Non-pigmented ciliary epithelial cell (primary cell): ENCODE measurements at regions not wholly inside any gene's neighbourhood (a gene's known extent, or its start where the extent isn't known, plus 50 kb on each side); places are given as distances from the start of the nearest gene placed in this dataset.
"Not testable (repeated sequence)": the region's sequence is repeated elsewhere in the genome, so short reads cannot be mapped to it uniquely, and the experiment has no call there.

ENCODE experiments used
- DNase-seq: peaks from one replicate; pipeline ENCODE4 v3.0.0-alpha.2; 2010; ENCODE audit warnings: low read depth

DNA sequence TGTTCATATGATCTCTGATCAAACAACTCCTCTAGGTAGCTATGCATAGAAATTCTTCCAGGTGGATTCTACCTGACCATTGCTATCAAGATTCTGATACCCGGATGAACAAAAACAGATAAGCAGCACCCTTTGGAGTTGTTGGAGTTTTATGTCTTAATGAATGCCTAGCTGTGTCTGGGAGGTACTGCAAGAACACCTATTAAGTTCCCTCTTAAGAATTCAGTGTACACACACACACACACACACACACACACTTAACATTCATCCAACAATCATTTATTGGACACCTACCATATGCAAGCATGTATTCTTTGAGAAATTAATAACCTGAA lies 58.1 kb upstream of the FNDC3B start:
- DNase-seq: no peak

DNA sequence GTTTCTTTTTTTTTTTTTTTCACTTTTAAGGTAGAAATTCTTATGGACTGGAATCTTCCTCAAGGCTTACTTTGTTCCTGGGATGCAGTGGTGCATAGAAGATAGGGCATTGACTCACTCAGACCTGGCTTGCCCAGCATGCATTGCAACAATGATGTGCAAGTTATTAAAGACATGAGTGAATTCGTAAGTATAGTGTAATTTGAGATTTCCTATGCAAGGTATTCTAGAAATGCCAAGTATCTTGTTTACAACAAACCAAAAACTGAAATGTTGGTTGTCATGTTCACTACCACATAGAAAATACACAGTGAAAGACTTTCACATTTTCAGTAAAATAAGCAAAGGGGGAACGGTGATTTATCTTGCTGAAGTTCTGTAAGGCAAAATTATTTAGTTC lies 56.5 kb upstream of the FNDC3B start:
- no peak for DNase-seq

DNA sequence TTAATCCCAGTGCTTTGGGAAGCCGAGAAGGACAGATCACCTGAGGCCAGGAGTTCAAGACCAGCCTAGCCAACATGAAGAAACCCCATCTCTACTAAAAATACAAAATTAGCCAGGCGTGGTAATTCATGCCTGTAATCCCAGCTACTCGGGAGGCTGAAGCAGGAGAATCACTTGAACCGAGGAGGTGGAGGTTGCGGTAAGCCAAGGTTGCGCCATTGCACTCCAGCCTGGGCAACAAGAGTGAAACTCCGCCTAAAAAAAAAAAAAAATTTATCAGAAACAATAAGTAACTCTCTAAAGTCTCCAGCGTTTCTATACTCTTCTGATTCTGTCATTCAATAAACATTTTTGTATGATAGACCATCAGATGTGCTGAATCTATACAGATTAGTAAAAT lies 55.7 kb upstream of the FNDC3B start:
- not testable (repeated sequence) for DNase-seq

DNA sequence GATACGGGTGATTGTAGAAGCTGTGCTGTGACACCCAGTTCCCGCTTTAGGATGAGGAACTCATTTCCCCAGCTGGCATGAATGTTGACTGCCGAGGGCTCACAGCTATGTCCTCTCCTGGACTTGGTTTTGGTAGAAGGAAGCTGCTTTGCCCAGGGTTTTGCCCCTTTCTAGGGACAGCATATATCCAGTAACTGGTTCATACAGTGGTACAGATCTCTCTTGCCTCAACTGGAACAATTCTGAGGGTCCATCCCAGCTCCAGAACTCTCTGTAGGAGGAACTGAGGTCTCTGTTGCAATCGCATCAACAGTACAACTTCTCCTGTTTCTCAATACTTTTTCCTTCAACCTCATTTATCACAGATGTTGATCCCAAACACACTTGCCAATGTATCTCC lies 54.5 kb upstream of the FNDC3B start:
- DNase-seq: no peak

DNA sequence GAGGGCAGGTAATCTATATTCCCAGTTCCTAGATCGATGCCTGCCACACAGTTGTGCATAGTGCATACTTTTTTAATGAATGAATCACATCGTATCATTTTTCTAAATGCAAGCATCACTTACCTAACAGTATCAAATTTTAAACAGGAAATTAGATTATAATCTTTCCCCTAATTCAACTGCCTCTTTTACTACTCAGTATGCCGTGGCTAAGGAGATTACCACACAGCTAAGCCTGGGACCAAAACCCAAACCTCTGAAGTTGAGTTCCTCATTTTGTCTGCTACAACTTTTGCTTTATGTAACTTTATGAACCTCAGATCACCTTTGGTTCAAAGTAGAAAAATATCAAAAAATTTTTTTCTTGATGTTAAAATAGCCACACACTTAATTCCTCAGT lies 53.2 kb upstream of the FNDC3B start:
- no peak for DNase-seq

DNA sequence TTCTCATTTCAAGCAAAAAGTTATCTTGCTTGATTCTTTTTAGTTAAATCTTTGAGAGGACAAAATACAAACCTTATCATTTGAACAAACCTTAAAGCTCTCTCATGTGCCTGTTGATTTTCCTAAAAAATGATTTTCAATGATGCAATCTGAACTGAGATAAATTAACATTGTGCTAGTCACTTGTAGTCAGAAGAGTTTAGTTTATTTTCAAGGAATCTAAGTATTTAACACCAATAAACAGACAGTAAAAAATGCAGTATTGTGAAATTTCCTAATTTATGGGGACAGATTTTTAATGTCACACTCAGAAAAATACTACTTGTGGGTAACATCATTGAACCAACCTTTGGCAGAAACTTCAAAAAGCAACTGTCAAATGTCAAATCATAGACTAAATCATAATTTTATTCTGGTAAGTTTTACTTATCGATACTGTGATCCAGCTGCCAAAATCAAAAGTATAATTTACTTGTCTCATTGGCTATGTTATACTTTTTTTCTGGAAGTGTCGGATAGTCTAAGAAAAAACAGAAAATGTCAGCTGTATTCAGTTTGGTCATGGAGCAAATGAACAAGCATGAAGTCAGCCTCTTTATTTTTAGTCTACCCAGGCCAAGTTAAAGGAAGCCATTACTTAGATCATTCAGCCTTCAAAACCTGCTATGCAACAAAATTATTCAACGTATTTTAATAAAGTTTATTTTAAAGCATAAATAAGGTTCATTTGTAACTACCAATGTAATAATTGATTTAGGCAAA lies 52.4 kb upstream of the FNDC3B start:
- DNase-seq: no peak
